Activated CD4-positive, alpha-beta T cell treated with anti-CD3 and anti-CD28 coated beads, Interleukin-2, Interleukin-4, amounts not matched to agents 100 ng/mL and 50 ng/mL, durations not matched to agents 16 hours and 8 hours (primary cell): ENCODE measurements at regions not wholly inside any gene's neighbourhood (a gene's known extent, or its start where the extent isn't known, plus 50 kb on each side); places are given as distances from the start of the nearest gene placed in this dataset.
"Not testable (repeated sequence)": the region's sequence is repeated elsewhere in the genome, so short reads cannot be mapped to it uniquely, and the experiment has no call there.

Experiments
- DNase-seq: peaks from one replicate; pipeline ENCODE4 v3.0.0-alpha.2; 2020; ENCODE audit warnings: low spot score

- DNase-seq, result no peak
These were observed 593.8 kb downstream of the TRHDE start for GRCh38 chr12:72865921-72866320.

GRCh38 chr12:72869024-72869423, 596.9 kb downstream of the TRHDE start:
- no peak for DNase-seq

GRCh38 chr12:72872238-72872887, 600.2 kb downstream of the TRHDE start:
- DNase-seq, result no peak

GRCh38 chr12:72872996-72873395, 600.8 kb downstream of the TRHDE start:
- no peak for DNase-seq

GRCh38 chr12:72876092-72876491, 603.9 kb downstream of the TRHDE start:
- no peak for DNase-seq

GRCh38 chr12:72888693-72889092, 616.5 kb downstream of the TRHDE start:
- no peak for DNase-seq

- no peak for DNase-seq
These were observed 617.6 kb downstream of the TRHDE start for GRCh38 chr12:72889791-72890190.

GRCh38 chr12:72901685-72902084, 629.5 kb downstream of the TRHDE start:
- DNase-seq, result no peak

GRCh38 chr12:72925716-72926115, 653.5 kb downstream of the TRHDE start:
- no peak for DNase-seq

GRCh38 chr12:72931838-72932237, 659.7 kb downstream of the TRHDE start:
- not testable (repeated sequence) for DNase-seq

- no peak for DNase-seq
These were observed 665.3 kb downstream of the TRHDE start for GRCh38 chr12:72937486-72937885.

- DNase-seq, result peak; percentile 0
These were observed 685.3 kb downstream of the TRHDE start for GRCh38 chr12:72957454-72957853.

- DNase-seq, result no peak
These were observed 694.5 kb downstream of the TRHDE start for GRCh38 chr12:72966684-72967083.

GRCh38 chr12:72974954-72975555, 702.9 kb downstream of the TRHDE start:
- no peak for DNase-seq

- no peak for DNase-seq
These were observed 706.8 kb downstream of the TRHDE start for GRCh38 chr12:72978999-72979398.

- DNase-seq, result no peak
These were observed 710.2 kb downstream of the TRHDE start for GRCh38 chr12:72982356-72982755.

- DNase-seq, result no peak
These were observed 714.8 kb downstream of the TRHDE start for GRCh38 chr12:72986963-72987362.

- DNase-seq, result no peak
These were observed 717.3 kb downstream of the TRHDE start for GRCh38 chr12:72989458-72989947.

- not testable (repeated sequence) for DNase-seq
These were observed 722.9 kb downstream of the TRHDE start for GRCh38 chr12:72995029-72995428.

GRCh38 chr12:72995616-72996015, 723.4 kb downstream of the TRHDE start:
- DNase-seq, result no peak

GRCh38 chr12:73001806-73002205, 729.6 kb downstream of the TRHDE start:
- not testable (repeated sequence) for DNase-seq

GRCh38 chr12:73002504-73002903, 730.3 kb downstream of the TRHDE start:
- not testable (repeated sequence) for DNase-seq

- DNase-seq, result not testable (repeated sequence)
These were observed 737.1 kb downstream of the TRHDE start for GRCh38 chr12:73009138-73009834.
